ENCODE measurements at regions not wholly inside any gene's neighbourhood (a gene's known extent, or its start where the extent isn't known, plus 50 kb on each side); places are given as distances from the start of the nearest gene placed in this dataset.
"Not testable (repeated sequence)": the region's sequence is repeated elsewhere in the genome, so short reads cannot be mapped to it uniquely, and the experiment has no call there.

DNA sequence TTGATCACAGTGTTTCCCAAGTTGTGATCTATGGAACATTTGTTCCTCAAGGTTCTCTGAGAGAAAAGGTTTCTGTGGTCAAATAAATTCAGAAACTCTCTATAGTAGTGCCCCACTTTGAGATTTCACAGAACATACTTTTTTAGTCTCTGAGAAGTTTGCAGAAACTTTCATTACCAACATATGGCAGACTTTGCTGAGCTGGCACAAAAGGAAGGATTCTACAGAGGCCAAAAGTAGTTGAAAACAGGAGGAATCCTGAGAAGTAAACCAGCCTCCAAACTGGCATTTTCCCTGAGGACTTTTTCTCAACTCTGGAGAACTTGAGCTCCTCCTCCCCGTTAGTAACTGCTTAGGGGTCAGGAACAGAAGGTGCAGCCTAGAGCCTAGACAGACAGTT is 117.8 kb upstream of the ESX1 start:
- DNase-seq = no peak

GRCh38 chrX:104370089-104370488 is 115.4 kb upstream of the ESX1 start:
- no peak for DNase-seq

DNA sequence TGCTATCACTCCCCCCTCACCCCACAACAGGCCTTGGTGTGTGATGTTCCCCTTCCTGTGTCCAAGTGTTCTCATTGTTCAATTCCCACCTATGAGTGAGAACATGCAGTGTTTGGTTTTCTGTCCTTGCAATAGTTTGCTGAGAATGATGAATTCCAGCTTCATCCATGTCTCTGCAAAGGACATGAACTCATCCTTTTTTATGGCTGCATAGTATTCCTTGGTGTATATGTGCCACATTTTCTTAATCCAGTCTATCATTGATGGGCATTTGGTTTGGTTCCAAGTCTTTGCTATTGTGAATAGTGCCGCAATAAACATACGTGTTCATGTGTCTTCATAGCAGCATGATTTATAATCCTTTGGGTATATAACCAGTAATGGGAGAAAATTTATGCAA is 106.0 kb upstream of the ESX1 start:
- not testable (repeated sequence) for DNase-seq

DNA sequence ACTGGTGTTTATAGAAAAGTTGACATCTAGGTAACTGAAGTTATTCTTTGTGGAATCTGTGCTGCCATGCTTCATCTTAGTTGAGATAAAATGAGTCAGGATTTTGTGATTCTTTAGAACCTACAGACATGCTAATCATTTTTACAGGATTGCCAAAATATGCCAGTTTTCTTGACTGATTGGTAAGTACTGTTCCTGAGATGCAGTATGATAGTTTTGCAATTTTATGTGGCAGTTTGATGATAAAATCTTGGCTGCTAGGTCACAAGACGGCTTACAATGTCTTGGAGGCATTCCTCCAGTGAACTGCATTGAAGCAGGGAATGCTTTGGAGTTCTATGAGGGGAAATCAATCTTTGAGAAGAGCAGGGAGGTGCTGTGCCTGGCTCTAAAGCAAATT is 104.4 kb upstream of the ESX1 start:
- DNase-seq = no peak

DNA sequence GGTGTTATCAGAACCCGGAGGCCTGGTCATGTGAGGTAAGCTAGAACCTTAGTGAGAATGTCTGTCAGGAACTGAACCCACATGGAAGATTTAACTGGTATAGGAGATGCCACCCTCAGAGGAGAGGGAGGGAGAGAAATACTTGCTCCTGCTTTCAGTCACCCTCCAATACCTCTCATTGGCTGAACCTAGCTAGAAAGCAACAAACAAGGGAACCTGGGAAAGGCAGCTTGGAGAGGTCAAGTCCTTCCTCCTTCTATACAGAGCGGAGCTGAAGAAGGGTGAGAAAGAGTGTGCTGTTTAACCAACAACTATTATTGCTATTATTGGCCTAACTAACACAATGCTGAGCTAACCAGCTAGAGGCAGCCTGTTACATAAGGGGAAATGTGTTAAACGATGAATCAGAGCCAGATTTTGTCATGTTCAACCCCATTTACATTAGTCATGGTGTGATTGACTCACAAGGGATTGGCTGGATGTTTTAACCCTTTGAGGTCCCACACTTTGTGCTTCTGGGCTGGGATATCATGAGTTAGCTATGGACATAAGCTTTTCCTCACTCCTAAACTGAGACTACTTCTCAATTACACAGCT is 96.5 kb upstream of the ESX1 start:
- DNase-seq = peak; percentile 54

GRCh38 chrX:104347860-104348259 is 93.1 kb upstream of the ESX1 start:
- no peak for DNase-seq

- DNase-seq = peak; percentile 40
Measured at GRCh38 chrX:104343428-104344129, 88.8 kb upstream of the ESX1 start.

DNA sequence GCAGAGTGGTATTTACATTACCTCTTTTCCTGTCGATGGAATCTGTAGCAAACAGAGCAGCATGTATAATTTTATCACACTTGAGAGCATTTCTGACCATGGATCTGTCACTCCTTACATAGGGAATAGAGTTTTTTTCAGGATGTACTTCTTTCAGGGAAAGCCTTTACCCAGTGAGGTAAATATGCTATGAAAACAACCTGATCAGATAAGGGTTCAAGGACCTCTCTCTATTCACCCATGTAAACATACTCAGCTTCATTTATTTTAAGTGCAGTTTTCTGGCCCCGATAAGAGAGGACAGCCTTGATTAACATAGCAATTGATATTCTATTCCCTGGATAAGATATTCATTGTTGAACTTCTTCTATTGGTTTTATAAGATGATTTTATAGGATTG is 87.3 kb upstream of the ESX1 start:
- no peak for DNase-seq

- peak; percentile 11 for DNase-seq
Measured at GRCh38 chrX:104335756-104336155, 81.0 kb upstream of the ESX1 start.

- DNase-seq = no peak
Measured at GRCh38 chrX:104334971-104335370, 80.2 kb upstream of the ESX1 start.

DNA sequence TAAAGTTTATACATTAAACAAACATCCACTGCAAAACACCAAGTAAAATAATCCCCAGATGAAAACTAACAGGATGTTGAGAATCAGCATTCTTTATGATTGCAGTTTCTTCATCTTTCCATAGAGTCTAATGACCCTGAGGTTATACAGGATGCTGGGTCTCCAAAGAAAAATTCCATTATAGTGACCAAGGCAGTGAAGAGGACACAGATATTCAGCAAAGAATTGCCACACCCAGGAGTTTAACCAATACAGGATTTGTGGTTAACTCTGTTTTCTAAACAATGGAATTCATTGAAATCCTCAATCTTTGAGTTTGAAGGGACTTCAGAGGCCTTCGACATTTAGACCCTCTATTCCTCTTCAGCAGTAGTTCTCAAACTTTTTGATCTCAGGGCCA is 76.2 kb upstream of the ESX1 start:
- no peak for DNase-seq

- DNase-seq = no peak
Measured at GRCh38 chrX:104329731-104330130, 75.0 kb upstream of the ESX1 start.

- DNase-seq = peak; percentile 5
Measured at GRCh38 chrX:104325213-104325585, 70.5 kb upstream of the ESX1 start.

DNA sequence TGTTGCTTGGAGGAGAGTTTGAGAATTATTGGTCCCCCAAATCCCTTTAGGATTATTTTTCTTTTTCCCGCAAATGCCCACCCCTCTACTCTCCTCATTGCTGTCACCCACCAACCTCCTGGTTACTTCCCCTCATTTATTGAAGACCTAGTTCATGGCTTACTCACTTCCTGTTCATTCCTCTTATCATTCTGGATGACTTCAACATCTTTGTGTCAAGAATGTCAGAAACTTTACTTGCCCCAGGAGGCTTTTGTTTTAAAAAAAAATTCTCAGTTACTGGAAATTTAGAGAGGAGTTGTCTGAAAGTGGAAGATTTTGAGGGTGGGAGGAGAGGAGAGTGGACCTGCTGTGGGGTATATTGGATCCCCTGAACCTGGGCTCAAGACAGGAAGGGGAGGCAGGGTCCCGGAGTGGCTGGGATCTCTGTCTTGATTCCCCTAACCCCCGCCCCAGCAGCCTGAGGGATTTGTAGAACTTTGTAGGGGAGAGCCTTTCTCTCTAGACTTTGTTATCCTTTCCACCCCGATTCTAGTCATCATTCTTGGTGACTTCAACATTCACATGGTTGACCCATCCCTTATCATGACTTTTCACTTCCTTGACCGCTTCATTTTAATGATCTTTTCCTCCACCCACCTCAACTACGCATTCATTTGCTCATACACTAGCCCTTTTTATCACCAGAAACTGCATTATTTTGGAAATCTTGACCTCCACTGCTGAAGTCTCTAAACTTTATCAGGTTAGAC is 69.9 kb upstream of the ESX1 start:
- DNase-seq = no peak

DNA sequence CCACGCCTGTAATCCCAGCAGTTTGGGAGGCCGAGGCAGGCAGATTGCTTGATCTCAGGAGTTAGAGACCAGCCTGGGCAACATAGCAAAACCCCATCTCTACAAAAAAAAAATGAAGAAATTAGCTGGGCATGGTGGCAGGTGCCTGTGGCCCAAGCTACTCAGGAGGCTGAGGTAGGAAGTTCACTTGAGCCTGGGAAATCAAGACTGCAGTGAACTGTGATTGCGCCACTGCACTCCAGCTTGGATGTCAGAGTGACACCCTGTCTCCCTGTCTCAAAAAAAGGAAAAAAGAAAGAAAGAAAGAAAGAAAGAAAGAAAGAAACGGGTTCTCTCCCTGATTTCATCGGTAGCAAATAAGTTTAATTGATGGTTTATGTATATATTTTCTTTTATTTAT is 64.6 kb upstream of the ESX1 start:
- no peak for DNase-seq

DNA sequence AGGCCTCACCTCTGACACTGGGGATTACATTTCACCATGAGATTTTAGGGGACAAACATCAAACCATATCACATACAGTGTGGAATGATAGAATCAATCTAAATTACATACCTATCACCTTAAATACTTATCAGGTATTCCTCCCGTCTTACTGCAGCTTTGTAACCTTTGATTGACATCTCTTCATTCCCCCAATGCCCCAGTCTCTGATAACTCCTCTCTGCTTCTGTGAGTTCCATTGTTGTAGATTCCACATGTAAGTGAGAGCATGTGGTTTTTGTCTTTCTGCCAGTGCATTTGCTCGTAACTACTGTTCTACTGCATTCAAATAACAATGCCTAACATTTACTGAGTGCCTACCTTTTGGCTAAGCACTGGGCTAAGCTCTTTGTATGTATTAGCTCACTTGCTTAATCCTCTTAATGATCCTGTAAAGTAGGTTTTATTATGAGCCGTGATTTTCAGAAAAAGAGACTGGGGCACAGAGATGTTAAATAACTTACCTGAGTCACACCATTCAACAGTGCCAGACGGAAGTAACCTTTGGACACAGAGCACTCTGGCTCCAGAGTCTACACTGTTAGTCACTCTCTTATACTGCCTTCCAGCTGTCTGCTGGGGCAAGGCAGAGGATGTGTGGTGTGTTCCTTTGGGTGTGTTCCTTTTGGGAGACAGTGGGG is 63.7 kb upstream of the ESX1 start:
- DNase-seq = peak; percentile 13

GRCh38 chrX:104316739-104317138 is 62.0 kb upstream of the ESX1 start:
- no peak for DNase-seq

DNA sequence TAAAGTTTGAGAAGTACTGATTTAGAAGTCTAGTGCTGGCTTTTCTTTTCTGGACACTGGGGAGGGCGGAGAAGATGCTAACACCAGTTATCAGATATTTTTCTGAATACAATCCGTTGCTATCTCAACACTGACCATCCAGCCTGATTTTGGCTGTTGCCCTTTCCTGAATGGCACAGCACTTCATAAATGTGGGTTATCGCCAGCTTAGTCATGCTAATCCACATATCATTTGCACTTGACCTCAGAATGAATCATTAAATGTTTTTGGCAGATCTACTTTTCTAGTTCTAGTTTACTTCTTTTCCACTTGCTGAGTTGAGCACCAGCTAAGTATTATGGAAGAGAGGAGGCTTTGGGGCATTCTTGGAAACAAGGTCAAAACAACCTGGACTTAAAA is 60.8 kb upstream of the ESX1 start:
- peak; percentile 2 for DNase-seq

DNA sequence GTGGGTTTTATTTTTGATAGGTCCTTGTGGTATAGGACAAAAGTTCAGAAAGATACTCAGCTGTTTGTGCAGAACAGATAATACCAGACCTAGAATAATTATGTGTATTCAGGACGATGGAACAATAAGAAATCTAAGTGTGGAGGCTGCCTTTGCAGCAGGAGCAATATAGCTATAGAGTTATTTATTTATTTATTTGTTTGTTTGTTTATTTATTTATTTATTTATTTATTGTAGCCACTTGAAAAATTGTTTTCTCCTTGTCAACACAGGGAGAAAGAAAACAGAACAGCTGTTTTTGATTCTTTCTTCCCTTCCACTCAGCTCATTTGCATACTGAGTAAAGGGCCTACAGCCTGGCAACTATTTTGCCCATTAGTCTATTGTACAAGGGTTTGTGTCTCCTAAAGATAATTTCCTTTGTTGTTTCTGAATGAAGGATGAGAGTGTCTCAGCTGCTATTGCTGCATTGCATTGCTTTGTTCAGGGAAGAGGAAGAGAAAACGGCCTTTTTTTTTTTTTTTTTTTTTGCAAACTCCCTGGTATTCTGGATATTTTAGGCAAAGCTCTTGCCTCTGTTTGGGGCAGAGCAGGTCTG is 56.0 kb upstream of the ESX1 start:
- DNase-seq = no peak

GRCh38 chrX:104310090-104310489 is 55.4 kb upstream of the ESX1 start:
- peak; percentile 27 for DNase-seq

- no peak for DNase-seq
Measured at GRCh38 chrX:104309169-104309568, 54.4 kb upstream of the ESX1 start.

GRCh38 chrX:104307341-104307740 is 52.6 kb upstream of the ESX1 start:
- DNase-seq = peak; percentile 18

DNA sequence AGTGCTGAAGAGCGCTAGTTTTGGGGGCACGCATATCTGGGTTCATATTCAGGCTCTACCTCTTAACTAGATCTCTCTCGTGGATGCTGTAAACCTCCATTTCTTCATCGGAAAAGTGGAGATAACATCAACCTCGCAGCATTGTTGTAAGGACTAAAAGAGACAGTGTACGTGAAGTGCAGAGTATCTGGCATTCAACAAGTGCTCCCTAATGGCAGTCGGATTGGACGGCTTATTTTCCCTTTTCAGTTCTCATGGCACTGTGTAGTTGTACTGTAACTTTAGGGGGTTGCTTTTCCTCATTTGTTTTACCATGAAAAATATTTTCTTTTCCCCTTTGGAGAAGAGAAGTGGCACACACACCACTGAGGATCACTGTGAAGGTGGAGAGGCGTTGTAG is 51.4 kb upstream of the ESX1 start:
- no peak for DNase-seq

Data from kidney glomerular epithelial cell (primary cell).